CD4-positive, alpha-beta T cell treated with Interleukin-15 for 1 hour (primary cell): ENCODE measurements at regions not wholly inside any gene's neighbourhood (a gene's known extent, or its start where the extent isn't known, plus 50 kb on each side); places are given as distances from the start of the nearest gene placed in this dataset.

Source experiments
- DNase-seq: peaks from one replicate; pipeline ENCODE4 v3.0.0-alpha.2; 2020

DNA sequence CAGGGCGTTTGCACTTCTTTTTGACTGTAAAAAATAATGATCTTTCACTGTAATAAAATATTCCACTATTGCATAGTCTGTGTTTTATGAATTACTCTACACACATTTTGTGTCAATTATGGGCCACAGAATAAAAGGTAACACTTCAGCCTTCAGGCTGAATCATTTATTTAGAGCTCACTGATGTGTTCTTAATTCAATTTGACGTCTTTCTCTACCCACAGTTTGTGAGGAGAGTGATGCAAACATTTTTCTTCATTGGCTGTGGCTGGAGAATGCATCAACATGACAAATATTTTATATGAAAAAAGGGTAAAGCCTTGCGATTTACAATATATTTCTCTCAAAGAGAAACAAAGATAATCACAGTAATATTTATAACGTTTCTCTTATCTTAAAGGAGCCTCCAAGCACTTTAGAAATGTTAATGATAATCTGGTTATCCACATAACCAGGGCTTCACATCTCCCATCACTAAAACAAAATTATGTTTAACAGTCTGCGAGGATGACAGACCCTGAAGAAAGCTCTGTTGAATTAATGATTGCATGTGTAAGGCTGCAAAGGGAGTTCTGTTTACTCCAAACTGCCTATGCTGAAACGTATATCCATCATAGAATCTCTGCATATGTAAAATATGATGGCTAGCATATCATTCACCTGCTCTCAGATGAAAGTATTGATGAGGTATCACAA lies 951.3 kb downstream of the ZPLD1 start:
- no peak for DNase-seq

- no peak for DNase-seq
These were observed 953.4 kb downstream of the ZPLD1 start for GRCh38 chr3:103388214-103388613.

- no peak for DNase-seq
These were observed 954.5 kb downstream of the ZPLD1 start for GRCh38 chr3:103389356-103389755.

- DNase-seq = no peak
These were observed 958.8 kb downstream of the ZPLD1 start for GRCh38 chr3:103393395-103394186.

DNA sequence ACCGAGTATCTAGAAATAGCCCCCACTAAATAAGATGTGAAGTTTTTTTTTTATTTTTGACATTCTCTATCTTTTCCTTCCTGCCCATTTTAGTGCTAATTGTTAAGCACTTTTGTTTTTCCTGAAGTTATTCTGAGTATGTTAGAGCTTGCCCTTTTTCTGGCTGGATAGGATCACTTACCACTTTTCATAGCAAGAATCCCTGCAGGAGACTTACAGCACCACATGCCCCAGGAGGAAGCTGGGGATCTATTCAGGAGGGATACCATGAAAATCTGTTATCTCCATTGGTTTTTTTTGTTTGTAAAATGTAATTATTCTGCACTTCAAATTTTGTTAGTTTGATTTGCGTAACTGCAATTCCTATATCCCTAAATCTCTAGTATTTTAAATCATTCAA lies 968.4 kb downstream of the ZPLD1 start:
- DNase-seq = no peak

- no peak for DNase-seq
These were observed 971.6 kb downstream of the ZPLD1 start for GRCh38 chr3:103406320-103406850.

- no peak for DNase-seq
These were observed 975.4 kb downstream of the ZPLD1 start for GRCh38 chr3:103410231-103410630.

GRCh38 chr3:103421460-103421859 lies 986.6 kb downstream of the ZPLD1 start:
- DNase-seq = no peak

DNA sequence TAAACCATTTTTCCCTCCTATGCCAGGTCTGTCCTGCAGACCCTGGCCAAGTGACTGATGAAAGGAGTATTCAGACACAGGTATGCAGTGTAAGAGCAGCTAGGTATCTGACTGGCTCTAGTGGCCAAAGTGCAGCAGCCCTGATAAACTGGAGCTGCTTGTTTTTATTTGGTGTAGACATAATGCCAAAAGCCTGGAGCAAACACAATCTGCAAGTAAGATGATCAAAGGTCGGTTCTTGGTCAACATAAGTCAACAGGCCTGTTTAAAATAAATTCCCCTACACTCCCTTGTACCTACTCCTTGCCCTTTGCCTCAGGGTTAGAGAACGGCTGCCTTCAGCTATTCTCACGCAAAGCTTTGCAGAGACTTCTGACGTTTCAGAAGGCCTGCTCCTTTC lies 1003.1 kb downstream of the ZPLD1 start:
- DNase-seq = no peak

GRCh38 chr3:103440539-103441203 lies 1005.9 kb downstream of the ZPLD1 start:
- no peak for DNase-seq

GRCh38 chr3:103446953-103447629 lies 1012.3 kb downstream of the ZPLD1 start:
- no peak for DNase-seq

GRCh38 chr3:103453152-103453551 lies 1018.3 kb downstream of the ZPLD1 start:
- DNase-seq = no peak

GRCh38 chr3:103459815-103460214 lies 1025.0 kb downstream of the ZPLD1 start:
- DNase-seq = no peak

DNA sequence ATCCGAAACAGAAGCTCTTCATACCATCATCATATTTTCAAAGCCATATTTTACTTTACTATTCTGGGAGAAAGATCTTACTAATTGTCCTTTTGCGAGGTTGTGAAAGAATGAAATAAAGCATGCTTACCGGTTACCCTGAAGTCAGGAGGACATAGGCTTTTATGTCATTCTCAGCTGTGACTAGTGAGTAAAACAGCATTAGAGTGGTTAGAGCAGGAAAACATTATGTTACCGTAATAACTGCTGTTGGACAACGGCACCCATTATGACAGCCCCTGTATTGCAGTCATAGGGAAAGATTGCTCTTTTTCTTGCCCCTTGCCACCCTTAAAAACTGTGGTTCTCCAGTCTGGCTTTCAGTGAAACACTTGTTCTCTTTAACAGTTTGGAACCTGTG lies 1035.7 kb downstream of the ZPLD1 start:
- DNase-seq = no peak

DNA sequence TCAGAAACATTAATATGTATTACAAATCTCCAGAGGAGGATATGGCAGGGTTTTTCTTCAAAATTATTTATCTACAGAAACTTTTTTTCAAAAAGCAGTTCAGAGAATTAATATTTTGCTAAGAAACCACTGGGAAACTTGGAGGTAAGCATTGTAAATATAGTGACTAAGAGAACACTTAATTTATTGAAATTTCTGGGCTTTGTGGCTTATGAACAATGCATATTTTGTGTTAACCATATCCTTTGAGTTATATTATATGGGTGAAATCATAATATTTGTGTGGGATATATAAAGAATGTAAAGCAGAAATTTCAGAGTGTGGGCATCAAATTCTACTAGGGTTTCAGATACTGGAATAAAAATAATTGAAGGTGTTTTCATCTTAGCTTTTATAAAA lies 1059.2 kb downstream of the ZPLD1 start:
- no peak for DNase-seq

DNA sequence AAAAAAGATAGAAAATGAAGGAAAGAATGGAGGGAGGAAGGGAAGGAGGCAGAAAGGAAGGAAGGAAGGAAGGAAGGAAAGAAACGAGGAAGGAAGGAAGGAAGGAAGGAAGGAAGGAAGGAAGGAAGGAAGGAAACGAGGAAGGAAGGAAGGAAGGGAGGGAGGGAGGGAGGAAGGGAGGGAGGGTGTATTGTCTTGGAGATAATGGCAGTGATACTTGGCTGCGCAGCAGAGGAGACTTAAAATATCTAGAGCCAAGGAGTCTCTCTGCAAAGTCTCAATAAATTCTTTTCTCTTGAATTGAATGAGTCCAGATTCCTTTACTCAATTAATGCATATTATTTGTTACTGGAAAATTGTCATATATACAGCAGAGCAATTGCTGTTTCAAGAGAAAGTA lies 1059.7 kb downstream of the ZPLD1 start:
- no peak for DNase-seq

DNA sequence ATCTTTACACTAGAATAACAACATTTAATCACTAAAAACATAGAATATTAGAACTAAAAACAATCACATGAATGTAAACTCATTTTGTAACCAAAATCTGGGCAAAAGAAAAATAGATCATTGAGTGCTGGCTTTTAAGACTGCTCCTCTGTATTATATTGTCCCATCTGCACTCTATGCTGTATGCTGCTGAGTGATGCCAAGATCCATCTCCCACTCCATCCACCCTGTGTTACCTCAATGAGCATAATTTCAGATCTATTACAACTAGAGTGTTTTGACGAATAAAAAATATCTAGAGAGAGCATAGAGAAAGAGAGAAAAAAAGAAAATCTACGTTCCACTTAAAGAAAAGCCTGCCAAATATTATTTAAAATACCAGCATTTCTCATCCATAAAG lies 1060.4 kb downstream of the ZPLD1 start:
- no peak for DNase-seq

DNA sequence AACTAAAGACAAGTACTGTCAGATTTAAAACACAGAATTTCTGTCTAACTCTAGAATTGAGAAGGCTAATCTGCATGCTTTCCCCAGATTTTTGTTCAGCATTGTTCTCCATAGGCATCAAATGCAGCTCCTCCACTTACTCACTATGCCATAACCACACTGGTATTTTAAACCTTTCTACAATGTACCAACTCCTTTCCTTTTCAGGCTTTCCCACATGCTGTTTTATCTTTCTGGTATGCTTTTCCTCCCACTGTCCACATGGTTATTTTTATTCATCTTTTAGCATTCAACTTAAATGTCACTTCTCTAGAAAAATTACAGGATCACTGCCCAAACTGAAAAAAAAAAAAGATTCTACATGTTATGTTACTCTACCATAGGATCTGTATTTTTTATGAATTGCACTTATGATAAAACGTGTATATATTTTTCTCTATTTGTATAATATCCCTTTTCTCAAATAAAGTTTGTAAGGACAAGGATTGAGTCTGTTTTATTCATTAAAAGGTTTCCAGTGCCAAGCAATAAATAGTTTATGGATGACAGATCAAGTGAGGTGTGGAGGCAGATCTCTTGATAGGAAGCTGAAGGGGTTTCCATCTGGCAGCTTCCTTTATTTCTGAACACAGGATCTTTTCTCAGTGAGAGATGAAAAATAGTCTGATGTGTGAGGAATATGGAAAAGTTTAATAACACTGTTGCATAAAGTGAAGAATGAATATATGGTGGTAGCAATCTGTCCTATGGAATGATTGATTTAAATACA lies 1064.5 kb downstream of the ZPLD1 start:
- DNase-seq = no peak

GRCh38 chr3:103499967-103500366 lies 1065.2 kb downstream of the ZPLD1 start:
- DNase-seq = no peak

- DNase-seq = no peak
These were observed 1075.9 kb downstream of the ZPLD1 start for GRCh38 chr3:103510760-103511159.

DNA sequence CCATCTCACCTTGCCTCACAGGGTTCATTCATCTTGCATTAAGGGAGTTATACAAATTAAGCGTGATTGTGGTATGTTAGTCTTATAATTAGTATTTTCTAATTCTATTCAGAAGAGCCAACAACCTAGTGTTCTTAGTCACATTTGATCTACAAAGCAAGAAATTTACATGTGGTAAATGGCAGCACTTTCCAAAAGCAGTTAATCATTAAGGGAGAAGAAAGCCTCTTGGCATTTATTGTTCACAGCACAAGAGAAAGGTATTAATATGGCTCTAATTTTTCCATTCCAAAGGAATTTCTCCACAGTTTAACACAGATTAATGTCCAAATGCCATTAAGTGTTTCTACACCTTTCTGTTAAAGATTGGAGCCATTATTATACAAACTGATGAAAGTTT lies 1077.1 kb downstream of the ZPLD1 start:
- DNase-seq = no peak

- DNase-seq = no peak
These were observed 1077.8 kb downstream of the ZPLD1 start for GRCh38 chr3:103512595-103512994.
